Panc1 (cell line): ENCODE measurements at regions not wholly inside any gene's neighbourhood (a gene's known extent, or its start where the extent isn't known, plus 50 kb on each side); places are given as distances from the start of the nearest gene placed in this dataset.

Source experiments
- ATAC-seq: fragments of 200-7000 bp; cut with Tn5 transposase; 2 replicates; pipeline ENCODE4 v1.9.1; 2020; ENCODE audit warnings: mild to moderate bottlenecking, moderate library complexity
- BruUV-seq: library from RNA; stranded (reverse); fragments of 400-500 nt; replicated peaks from 2 replicates; lab custom pipeline; 2021; lab: Mats Ljungman, UMichigan
- CTCF ChIA-PET: fragments of 300-600 bp; sonication (Branson Sonifier 250); formaldehyde crosslinking; loops from one replicate; lab custom pipeline; 2022; ENCODE audit warnings: antibody characterized with exemption; lab: Charles Lee
- POLR2A ChIA-PET: fragments of 300-600 bp; sonication (Branson Sonifier 250); formaldehyde crosslinking; loops from one replicate; lab custom pipeline; 2022; ENCODE audit warnings: antibody characterized with exemption; lab: Charles Lee
- DNase-seq: peaks from one replicate; pipeline ENCODE4 v3.0.0-alpha.2; 2010; ENCODE audit warnings: low read depth, low spot score
- H3K27ac ChIP-seq: 2 replicates; pipeline ENCODE4 v1.5.1; 2011; ENCODE audit warnings: mild to moderate bottlenecking, low read length, inconsistent platforms
- H3K27me3 ChIP-seq: fragments of 200-500 bp; sonication (Bioruptor generic); 2 replicates; pipeline ENCODE4 v1.6.0; 2014; ENCODE audit warnings: low read length, inconsistent platforms; ENCODE audit not compliant: control insufficient read depth, insufficient read depth
- H3K36me3 ChIP-seq: fragments of 200-500 bp; sonication (Bioruptor generic); 2 replicates; pipeline ENCODE4 v1.5.1; 2014; ENCODE audit warnings: inconsistent platforms, mild to moderate bottlenecking, low read length, moderate library complexity; ENCODE audit not compliant: control insufficient read depth, insufficient read depth
- H3K4me1 ChIP-seq: 2 replicates; pipeline ENCODE4 v1.5.1; 2011; ENCODE audit warnings: inconsistent platforms, mild to moderate bottlenecking, low read length, moderate library complexity; ENCODE audit not compliant: control insufficient read depth, insufficient read depth
- H3K4me3 ChIP-seq, 2 experiments: 2 replicates each; pipeline ENCODE4 v1.5.1; 2011 to 2012; ENCODE audit warnings: low read depth in 2 of 2, low read length in 2 of 2, mild to moderate bottlenecking in 2 of 2, inconsistent platforms in 1 of 2, moderate library complexity in 1 of 2
- H3K9me3 ChIP-seq: fragments of 200-500 bp; sonication (Bioruptor generic); 2 replicates; pipeline ENCODE4 v1.5.1; 2014; ENCODE audit warnings: low read depth, mild to moderate bottlenecking, inconsistent platforms, low read length, moderate library complexity; ENCODE audit not compliant: control insufficient read depth, insufficient read depth
- CTCF ChIP-seq: fragments of 450-650 bp; IDR thresholded peaks from 2 replicates; pipeline ENCODE4 v1.5.1; 2017; ENCODE audit warnings: mild to moderate bottlenecking
- POLR2AphosphoS5 ChIP-seq: IDR thresholded peaks from 2 replicates; pipeline ENCODE4 v1.6.1; 2012; ENCODE audit warnings: mild to moderate bottlenecking, low read depth, low read length, moderate library complexity
- REST ChIP-seq, 2 experiments: IDR thresholded peaks; 2 replicates each; pipeline ENCODE4 v1.6.1; 2011 to 2012; ENCODE audit warnings: low read depth in 2 of 2, control low read depth in 1 of 2, low read length in 1 of 2, mild to moderate bottlenecking in 1 of 2, moderate library complexity in 1 of 2; ENCODE audit not compliant: insufficient read depth in 1 of 2
- SIN3A ChIP-seq: IDR thresholded peaks from 2 replicates; pipeline ENCODE4 v1.6.1; 2012; ENCODE audit warnings: low read depth, mild to moderate bottlenecking, low read length, moderate library complexity, borderline replicate concordance; ENCODE audit not compliant: insufficient read depth
- TCF7L2 ChIP-seq: IDR thresholded peaks from 2 replicates; pipeline ENCODE4 v1.6.1; 2011; ENCODE audit warnings: mild to moderate bottlenecking, low read depth, low read length, inconsistent platforms
- in situ Hi-C: cut with HindIII; loops from 2 replicates; pipeline ENCODE4 v1.10.0; 2016; ENCODE audit warnings: low sequenced_read_pairs, low pct_unique_long_range_greater_than_20kb
- intact Hi-C: fragments of 100-400 bp; cut with micrococcal nuclease; formaldehyde crosslinking; loops from one replicate; pipeline ENCODE4 v1.10.0; 2022; ENCODE audit not compliant: unreplicated experiment

- H3K27ac ChIP-seq, result no peak overlapping the region
- ATAC-seq (no peak), DNase-seq (no peak)
- in situ Hi-C loops (no loop called here), intact Hi-C loops (no loop called here)
- no peaks in the 10 kb centered on the region for H3K4me1 ChIP-seq
- no peak overlapping the region for H3K4me3 ChIP-seq
- no TSS peak for BruUV-seq
- no peak for TF ChIP-seq SIN3A
- TF ChIP-seq REST (IDR thresholded peaks at IDR 0.05; ENCODE audit: insufficient read depth in 1 of 2, low read depth in 2 of 2, low read length in 1 of 2), result no peak
- no peak for TF ChIP-seq POLR2AphosphoS5
- TF ChIP-seq TCF7L2, result no peak
- no peak for TF ChIP-seq CTCF
- no peaks in the 10 kb centered on the region for H3K27me3 ChIP-seq
- no peaks in the 10 kb centered on the region for H3K9me3 ChIP-seq
- ChIA-PET POLR2A (no interaction called here), CTCF (no interaction called here)
- H3K36me3 ChIP-seq, result no peaks in the 10 kb centered on the region
Measured at GRCh38 chr7:13541326-13541725, 448.1 kb downstream of the ETV1 start.

GRCh38 chr7:13542451-13542850, 447.0 kb downstream of the ETV1 start:
- no peak overlapping the region for H3K27ac ChIP-seq
- in situ Hi-C loops (no loop called here), intact Hi-C loops (no loop called here)
- H3K4me3 ChIP-seq, result no peak overlapping the region
- CTCF ChIA-PET, result no interaction called here
- ATAC-seq (no peak), DNase-seq (no peak)
- BruUV-seq, result no TSS peak
- H3K27me3 ChIP-seq, result no peaks in the 10 kb centered on the region
- H3K4me1 ChIP-seq, result no peaks in the 10 kb centered on the region
- no peaks in the 10 kb centered on the region for H3K36me3 ChIP-seq
- POLR2A ChIA-PET, result no interaction called here
- H3K9me3 ChIP-seq, result no peaks in the 10 kb centered on the region
- no peak for TF ChIP-seq POLR2AphosphoS5
- no peak for TF ChIP-seq SIN3A
- no peak for TF ChIP-seq REST (IDR thresholded peaks at IDR 0.05; ENCODE audit: insufficient read depth in 1 of 2, low read depth in 2 of 2, low read length in 1 of 2)
- no peak for TF ChIP-seq CTCF
- no peak for TF ChIP-seq TCF7L2
